Brain pericyte (primary cell): ENCODE measurements at regions not wholly inside any gene's neighbourhood (a gene's known extent, or its start where the extent isn't known, plus 50 kb on each side); places are given as distances from the start of the nearest gene placed in this dataset.
"Not testable (repeated sequence)": the region's sequence is repeated elsewhere in the genome, so short reads cannot be mapped to it uniquely, and the experiment has no call there.

Experiments
- DNase-seq: peaks from one replicate; pipeline ENCODE4 v3.0.0-alpha.2; 2012; ENCODE audit warnings: low read depth, low spot score

DNA sequence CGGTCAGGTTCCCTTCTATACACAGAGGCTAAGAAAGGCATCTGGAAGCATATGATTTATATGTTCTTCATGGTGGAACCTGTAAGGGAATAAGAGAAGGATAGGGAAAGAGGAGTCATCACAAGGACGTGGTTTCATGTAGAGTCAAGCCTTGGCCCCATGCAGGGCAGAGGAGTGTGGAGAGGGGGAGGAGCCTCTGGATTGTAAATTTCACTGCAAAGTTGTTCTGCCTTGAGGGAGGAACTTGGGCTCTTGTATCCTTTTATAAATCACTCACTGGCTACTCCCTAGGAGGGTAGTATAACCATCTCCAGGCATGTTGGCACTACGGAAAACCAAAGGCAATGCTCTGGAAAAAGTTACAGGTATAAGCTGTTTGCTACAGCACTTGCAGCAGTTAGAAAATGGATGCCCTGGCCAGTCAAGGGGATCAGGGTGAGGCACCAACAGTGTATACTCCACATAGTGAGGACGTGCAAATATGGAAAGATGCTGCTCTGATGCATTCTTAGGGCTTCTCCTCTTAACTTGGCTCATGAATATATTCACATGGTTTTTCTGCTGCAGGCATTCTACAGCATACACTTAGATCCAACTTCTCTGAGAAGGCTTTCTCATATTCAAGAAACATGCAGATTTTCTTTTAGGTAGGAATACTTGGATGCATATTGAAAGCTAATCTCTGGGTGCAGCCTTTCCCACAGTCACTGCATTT is 60.3 kb upstream of the ZNF81 start:
- no peak for DNase-seq

- DNase-seq: no peak
Observed at GRCh38 chrX:47772764-47773163, 63.9 kb upstream of the ZNF81 start.

- no peak for DNase-seq
Observed at GRCh38 chrX:47771473-47771872, 65.2 kb upstream of the ZNF81 start.

DNA sequence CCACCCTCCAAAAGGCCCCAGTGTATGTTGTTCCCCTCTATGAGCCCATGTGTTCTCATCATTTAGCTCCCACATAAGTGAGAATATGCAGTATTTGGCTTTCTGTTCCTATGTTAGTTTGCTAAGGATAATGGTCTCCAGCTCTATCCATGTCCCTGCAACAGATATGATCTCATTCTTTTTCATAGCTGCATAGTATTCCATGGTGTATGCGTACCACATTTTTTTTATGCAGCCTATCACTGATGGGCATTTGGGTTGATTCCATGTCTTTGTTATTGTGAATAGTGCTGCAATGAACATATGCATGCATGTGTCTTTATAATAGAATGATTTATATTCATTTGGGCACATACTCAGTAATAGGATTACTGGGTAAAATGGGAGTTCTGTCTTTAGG is 73.9 kb upstream of the ZNF81 start:
- DNase-seq: not testable (repeated sequence)

DNA sequence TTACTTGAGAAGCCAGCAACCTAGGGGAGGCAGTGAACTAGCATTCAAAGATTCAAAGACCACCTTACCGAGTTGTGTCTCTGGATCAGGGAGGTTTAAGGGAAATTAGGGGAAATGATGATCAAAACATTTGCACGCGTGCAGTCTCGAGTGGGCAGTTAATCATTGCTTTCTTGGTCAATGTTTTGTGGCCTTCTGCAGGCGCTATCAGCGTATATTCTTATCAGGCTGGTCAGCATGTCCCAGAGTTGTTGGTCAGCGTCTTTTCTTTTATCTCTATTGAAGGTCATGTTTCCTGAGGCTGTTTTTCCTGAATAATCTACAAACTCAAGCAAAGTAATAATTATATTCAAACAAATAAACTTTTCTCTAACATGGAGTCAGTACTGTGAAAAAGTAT is 84.0 kb upstream of the ZNF81 start:
- no peak for DNase-seq

GRCh38 chrX:47751670-47752069 is 85.0 kb upstream of the ZNF81 start:
- DNase-seq: no peak

DNA sequence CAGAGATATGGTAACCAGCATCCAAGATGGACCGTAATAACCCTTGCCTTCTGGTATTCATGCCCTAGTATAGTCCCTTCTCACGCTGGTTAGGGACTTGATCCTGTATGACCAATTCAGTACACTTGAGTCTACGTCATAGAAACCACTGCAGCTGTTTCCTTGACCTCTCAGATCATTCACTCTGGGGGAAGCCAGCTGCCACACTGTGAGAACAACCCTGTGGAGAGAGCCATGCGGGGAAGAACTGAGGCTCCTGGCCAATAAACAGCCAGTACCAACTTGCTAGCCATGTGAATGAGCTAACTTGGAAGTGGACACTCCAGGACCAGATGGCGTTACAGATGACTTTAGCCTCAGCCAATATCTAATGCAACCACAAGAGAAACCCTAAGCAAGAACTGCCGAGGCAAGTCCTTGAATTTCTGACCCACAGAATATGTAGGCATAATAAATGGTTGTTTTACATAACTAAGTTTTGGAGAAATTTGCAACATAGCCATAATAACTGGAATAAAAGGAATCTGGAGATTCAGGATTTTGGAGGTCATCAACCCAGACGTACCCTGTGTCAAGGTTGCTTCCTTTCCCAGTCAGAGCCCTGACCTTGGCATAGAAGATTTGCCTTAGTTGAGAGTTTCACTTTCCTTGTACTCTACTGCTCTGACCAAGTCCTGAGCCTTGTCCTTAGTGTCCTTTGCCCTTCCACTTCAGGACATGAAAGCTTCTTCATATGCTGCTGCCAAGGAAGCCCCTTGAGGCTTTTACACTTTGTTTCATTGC is 87.3 kb upstream of the ZNF81 start:
- DNase-seq: peak; percentile 61

DNA sequence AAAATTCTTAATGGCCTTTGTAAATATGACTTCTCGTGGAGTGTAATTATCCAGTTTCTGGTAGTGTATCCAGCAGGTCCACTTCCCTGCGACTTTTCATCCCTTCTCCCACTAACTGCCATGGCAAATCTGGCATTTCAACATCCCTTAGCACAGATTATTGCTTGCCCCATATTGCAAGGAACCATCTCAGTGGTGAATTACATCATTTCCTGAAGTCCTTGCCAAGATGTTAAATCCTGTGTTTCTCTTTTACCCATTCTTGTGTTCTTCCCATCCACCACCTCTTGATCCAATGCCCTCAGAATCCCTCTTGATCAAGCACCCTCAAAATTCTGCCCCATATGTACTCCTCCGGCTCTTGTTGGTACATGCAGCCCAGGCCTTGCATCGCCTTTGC is 88.1 kb upstream of the ZNF81 start:
- DNase-seq: no peak

GRCh38 chrX:47746446-47746845 is 87.5 kb upstream of the UXT start:
- no peak for DNase-seq

DNA sequence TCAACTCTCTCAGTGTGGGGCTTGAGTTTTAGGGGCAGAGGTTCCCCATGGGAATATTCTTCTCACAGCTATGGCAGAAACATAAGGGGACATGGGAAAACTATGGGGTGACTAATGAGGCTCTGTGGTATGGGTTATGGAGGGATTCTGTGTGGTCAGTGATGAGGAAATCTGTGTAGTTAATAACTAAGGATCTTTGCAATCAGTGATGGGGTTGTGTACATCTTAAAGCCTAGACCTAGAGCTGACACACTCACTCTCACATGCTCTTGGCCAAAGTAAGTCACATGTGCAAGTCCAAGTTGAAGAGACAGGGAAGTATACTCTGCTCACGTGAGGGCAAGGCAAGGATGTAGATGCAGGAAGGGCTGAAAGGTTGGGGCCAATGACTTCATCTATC is 86.4 kb upstream of the UXT start:
- no peak for DNase-seq

- DNase-seq: no peak
Observed at GRCh38 chrX:47743504-47743903, 84.5 kb upstream of the UXT start.

GRCh38 chrX:47738870-47739269 is 79.9 kb upstream of the UXT start:
- DNase-seq: not testable (repeated sequence)

GRCh38 chrX:47723689-47724088 is 64.7 kb upstream of the UXT start:
- DNase-seq: no peak

DNA sequence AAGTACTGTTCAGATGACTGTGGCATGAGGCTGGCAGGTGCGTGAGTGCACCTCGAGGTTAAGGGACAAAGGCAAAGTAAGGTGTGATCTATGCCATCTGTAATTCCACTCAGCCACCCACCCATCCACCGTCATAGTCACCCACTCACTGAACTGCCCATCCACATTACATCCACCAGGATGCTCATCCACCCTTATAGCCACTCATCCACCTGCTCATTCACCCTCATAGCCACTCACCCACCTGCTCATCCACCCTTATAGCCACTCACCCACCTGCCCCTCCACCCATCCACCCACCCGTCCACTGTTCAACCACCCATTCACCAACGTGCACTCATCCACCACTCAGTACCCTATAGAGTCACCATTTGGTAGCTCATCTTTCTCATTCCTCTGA is 64.1 kb upstream of the UXT start:
- DNase-seq: no peak

DNA sequence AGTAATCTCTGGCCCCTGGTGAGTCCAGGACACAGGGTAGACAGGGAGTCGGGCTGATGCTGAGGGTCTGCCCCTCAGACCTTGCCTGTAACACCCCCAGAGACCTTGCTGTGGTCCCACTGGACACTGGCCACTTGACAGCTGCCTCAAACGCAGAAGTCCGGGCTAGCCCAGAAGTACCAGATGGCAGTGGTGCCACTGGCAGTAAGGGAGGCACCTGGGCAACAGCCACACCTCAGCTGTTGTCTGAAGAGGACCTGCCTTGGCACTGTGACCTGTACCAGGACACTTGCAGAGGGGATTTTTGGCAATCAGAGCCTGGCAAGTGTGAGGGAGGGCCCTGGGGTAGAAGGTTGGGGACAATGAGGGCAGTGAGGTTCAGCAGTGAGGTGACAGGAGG is 63.3 kb upstream of the UXT start:
- no peak for DNase-seq

DNA sequence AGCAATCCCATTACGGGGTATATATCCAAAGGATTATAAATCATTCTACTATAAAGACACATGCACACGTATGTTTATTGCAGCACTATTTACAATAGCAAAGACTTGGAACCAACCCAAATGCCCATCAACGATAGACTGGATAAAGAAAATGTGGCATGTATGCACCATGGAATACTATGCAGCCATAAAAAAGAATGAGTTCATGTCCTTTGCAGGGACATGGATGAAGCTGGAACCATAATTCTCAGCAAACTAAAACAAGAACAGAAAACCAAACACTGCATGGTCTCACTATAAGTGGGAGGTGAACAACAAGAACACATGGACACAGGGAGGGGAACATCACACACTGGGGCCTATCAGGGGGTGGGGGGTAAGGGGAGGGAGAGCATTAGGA is 56.1 kb upstream of the UXT start:
- not testable (repeated sequence) for DNase-seq

DNA sequence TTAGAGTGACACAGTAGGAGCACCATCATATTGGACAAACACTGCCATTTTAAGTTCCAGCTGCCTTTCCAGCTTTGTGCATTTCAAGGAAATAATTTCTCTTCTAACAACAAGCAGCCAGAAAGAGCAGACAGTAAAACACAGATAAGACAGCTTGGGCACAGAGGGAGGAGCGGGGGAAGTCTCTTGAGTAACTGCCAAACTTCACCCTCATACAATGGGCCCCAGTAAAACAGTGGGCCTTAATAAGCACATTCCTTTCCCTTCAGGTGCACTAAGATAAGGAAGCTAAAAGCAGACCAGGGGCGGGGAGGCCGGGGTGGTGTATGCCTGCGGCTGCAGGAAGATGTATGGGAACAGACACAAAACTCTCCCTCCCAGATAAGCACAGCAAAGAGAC is 53.7 kb upstream of the UXT start:
- DNase-seq: not testable (repeated sequence)

GRCh38 chrX:47710252-47710651 is 51.3 kb upstream of the UXT start:
- no peak for DNase-seq
